Stimulated activated CD4-positive, alpha-beta T cell treated with anti-CD3 and anti-CD28 coated beads, Interleukin-4, amount 100 ng/mL, for 4 hours (primary cell): ENCODE measurements at regions not wholly inside any gene's neighbourhood (a gene's known extent, or its start where the extent isn't known, plus 50 kb on each side); places are given as distances from the start of the nearest gene placed in this dataset.
"Not testable (repeated sequence)": the region's sequence is repeated elsewhere in the genome, so short reads cannot be mapped to it uniquely, and the experiment has no call there.

Source experiments
- DNase-seq, 2 experiments: peaks; one replicate each; pipeline ENCODE4 v3.0.0-alpha.2; 2020

- DNase-seq = no peak
Measured at GRCh38 chr19:28327905-28328304, 885.0 kb downstream of the UQCRFS1 start.

- DNase-seq = no peak
Measured at GRCh38 chr19:28326746-28327145, 886.2 kb downstream of the UQCRFS1 start.

DNA sequence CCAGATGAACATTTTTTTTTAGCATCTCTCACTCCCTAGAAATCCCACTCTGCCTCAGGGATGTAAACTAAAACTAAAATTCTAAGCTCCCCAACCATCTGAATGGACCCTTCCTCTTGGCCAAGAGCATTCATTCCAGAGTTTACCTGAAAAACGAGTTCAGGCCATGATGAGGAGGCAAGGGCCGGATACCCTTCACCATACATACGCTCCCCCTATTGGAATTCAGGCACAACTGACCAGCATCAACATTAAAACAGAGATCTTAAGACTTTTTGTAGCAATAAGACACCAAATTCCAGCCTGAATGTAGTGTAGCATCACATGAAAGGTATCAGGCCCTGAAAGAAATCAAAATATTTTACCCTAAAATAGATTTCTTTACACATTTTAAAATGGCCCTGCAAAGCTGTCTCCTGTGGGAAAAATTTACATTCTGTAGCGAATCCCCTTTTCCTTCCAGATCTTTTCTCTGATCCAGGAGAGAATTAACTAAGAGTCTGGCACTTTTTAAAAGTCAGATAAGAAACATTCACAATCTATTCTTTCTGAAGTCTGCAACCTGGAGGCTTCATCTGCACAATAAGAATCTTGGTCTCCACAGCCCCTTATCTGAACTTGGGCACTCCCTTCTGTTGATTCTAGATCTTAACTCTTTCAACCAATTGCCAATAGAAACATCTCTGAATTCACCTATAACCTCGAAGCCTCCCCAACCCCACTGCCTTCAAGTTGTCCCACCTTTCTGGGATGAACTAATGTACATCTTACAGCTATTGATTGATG lies 888.5 kb downstream of the UQCRFS1 start:
- no peak for DNase-seq

DNA sequence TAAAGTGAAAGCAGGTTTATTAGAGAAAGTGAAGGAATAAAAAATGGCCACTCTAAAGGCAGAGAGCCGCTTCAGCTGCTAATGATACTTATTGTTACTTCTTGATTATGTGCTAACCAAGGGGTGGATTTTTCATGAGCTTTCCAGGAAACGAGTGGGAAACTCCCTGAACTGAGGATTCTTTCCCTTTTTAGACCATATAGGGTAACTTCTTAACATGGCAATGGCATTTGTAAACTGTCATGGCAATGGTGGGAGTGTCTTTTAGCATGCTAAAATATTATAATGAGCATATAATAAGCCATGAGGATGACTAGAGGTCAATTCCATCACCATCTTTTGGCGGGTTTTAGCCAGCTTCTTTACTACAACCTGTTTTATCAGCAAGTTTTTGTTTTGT lies 890.0 kb downstream of the UQCRFS1 start:
- no peak for DNase-seq

GRCh38 chr19:28322491-28322890 lies 890.5 kb downstream of the UQCRFS1 start:
- DNase-seq = no peak

- no peak for DNase-seq
Measured at GRCh38 chr19:28319918-28320317, 893.0 kb downstream of the UQCRFS1 start.

- DNase-seq = no peak
Measured at GRCh38 chr19:28319227-28319626, 893.7 kb downstream of the UQCRFS1 start.

GRCh38 chr19:28318469-28319179 lies 894.3 kb downstream of the UQCRFS1 start:
- DNase-seq = no peak

- DNase-seq = no peak
Measured at GRCh38 chr19:28316464-28316863, 896.5 kb downstream of the UQCRFS1 start.

DNA sequence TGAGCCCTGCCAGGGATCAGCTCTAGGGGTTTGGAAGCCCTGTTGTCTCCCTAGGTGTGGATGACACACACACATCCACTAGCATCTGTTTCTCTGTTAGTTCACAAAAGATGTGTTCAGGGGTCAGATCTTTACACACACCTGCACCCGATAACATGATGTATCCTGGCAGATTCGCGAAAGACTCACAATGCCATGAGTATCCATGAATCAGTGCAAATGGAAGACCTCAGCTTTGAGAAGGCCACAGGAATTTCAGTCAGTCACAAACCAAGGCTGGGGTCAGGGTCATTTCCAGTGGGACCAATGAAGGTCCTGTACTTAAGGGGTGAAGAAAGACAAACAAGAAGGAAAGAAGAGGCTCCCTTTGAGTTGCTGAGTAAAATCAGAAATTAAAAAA lies 898.2 kb downstream of the UQCRFS1 start:
- no peak for DNase-seq

DNA sequence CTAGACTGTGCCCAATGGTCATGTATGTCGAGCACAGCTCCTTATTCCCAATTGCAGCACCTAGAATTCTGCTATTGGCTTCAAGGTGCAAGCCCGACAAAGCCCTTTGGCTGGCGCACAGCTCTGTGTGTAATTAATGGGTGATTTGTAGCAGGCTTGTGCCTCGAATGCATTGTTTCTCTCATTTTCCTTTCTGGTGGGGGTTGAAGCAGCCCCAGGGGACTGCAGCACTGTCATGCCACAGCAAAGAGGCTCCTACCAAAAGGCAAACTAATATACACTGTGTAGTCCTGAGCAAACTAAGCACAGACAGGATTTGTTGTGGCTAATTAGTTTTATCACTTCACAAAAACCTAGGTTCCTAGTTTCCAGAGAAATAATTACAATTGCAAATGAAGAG lies 898.7 kb downstream of the UQCRFS1 start:
- DNase-seq = no peak

GRCh38 chr19:28313633-28314032 lies 899.3 kb downstream of the UQCRFS1 start:
- DNase-seq = no peak

DNA sequence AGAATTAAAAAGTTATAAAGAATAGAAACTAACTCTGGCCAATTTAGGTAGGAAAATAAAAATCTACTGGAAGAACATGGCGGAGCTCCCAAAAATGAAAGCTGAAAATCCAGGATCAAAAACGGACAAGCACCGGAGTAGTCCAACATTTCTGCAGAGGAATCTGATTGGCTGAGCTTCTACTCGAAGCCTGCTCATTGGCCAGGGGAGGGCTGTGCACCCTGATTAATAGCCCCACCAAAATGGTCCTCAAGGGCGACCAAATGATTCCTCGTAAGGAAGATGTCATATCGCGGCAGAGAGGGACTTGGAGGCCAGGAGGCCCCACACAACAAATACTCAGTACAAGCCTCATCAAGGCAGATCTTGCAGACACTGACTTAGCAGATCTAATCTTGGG lies 900.7 kb downstream of the UQCRFS1 start:
- no peak for DNase-seq

DNA sequence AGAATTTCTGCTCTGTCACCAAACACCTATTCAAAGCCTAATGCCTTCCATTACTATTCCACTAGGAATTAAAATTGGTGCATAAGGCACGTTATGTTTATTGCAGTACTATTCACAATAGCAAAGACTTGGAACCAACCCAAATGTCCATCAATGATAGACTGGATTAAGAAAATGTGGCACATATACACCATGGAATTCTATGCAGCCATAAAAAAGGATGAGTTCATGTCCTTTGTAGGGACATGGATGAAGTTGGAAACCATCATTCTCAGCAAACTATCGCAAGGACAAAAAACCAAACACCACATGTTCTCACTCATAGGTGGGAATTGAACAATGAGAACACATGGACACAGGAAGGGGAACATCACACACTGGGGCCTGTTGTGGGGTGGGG lies 902.1 kb downstream of the UQCRFS1 start:
- not testable (repeated sequence) for DNase-seq

- no peak for DNase-seq
Measured at GRCh38 chr19:28309070-28309469, 903.9 kb downstream of the UQCRFS1 start.

- DNase-seq = no peak
Measured at GRCh38 chr19:28307963-28308362, 905.0 kb downstream of the UQCRFS1 start.

- no peak for DNase-seq
Measured at GRCh38 chr19:28307487-28307886, 905.5 kb downstream of the UQCRFS1 start.

- no peak for DNase-seq
Measured at GRCh38 chr19:28305513-28305912, 907.4 kb downstream of the UQCRFS1 start.

DNA sequence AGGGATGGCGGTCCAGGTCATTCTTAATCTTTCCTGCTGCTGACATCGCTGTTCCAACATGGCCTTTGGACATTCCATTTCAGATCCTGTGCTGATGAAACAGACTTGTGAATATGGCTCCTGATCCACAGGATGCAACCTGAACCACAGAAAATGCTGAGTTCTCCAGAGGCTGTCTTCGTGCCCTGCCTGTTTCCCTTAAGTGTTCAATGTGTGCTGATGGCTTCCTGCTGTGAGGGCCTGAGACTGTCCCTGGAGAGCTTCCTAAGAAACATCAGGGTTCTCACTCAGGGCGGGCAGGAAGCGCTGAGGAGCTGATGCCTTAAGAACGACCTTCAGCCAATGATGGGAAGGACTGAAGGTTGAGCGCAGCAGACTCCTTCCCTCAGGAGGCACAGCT lies 909.4 kb downstream of the UQCRFS1 start:
- no peak for DNase-seq

GRCh38 chr19:28301961-28302360 lies 911.0 kb downstream of the UQCRFS1 start:
- no peak for DNase-seq

- DNase-seq = no peak
Measured at GRCh38 chr19:28301463-28301862, 911.5 kb downstream of the UQCRFS1 start.

GRCh38 chr19:28299649-28300048 lies 913.3 kb downstream of the UQCRFS1 start:
- no peak for DNase-seq

- DNase-seq = no peak
Measured at GRCh38 chr19:28297586-28298157, 915.3 kb downstream of the UQCRFS1 start.

DNA sequence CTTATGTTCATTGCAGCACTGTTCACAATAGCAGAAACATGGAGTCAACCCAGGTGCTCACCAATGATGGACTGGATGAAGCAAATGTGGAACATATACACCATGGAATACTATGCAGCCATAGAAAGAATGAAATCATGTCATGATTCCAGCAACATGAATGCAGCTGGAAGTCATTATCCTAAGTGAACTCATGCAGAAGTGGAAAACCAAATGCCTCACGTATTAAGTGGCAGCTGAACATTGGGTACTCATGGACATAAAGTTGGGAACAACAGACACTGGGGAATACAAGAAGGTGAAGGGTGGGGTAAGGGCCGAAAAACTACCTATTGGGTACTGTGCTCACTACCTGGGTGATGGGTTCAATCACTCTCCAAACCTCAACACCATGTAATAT lies 915.9 kb downstream of the UQCRFS1 start:
- DNase-seq = no peak
